Panc1 (cell line): ENCODE measurements at regions not wholly inside any gene's neighbourhood (a gene's known extent, or its start where the extent isn't known, plus 50 kb on each side); places are given as distances from the start of the nearest gene placed in this dataset.

Experiments
- ATAC-seq: fragments of 200-7000 bp; cut with Tn5 transposase; 2 replicates; pipeline ENCODE4 v1.9.1; 2020; ENCODE audit warnings: mild to moderate bottlenecking, moderate library complexity
- BruUV-seq: library from RNA; stranded (reverse); fragments of 400-500 nt; replicated peaks from 2 replicates; lab custom pipeline; 2021; lab: Mats Ljungman, UMichigan
- CTCF ChIA-PET: fragments of 300-600 bp; sonication (Branson Sonifier 250); formaldehyde crosslinking; loops from one replicate; lab custom pipeline; 2022; ENCODE audit warnings: antibody characterized with exemption; lab: Charles Lee
- POLR2A ChIA-PET: fragments of 300-600 bp; sonication (Branson Sonifier 250); formaldehyde crosslinking; loops from one replicate; lab custom pipeline; 2022; ENCODE audit warnings: antibody characterized with exemption; lab: Charles Lee
- DNase-seq: peaks from one replicate; pipeline ENCODE4 v3.0.0-alpha.2; 2010; ENCODE audit warnings: low read depth, low spot score
- H3K27ac ChIP-seq: 2 replicates; pipeline ENCODE4 v1.5.1; 2011; ENCODE audit warnings: mild to moderate bottlenecking, low read length, inconsistent platforms
- H3K27me3 ChIP-seq: fragments of 200-500 bp; sonication (Bioruptor generic); 2 replicates; pipeline ENCODE4 v1.6.0; 2014; ENCODE audit warnings: low read length, inconsistent platforms; ENCODE audit not compliant: control insufficient read depth, insufficient read depth
- H3K36me3 ChIP-seq: fragments of 200-500 bp; sonication (Bioruptor generic); 2 replicates; pipeline ENCODE4 v1.5.1; 2014; ENCODE audit warnings: inconsistent platforms, mild to moderate bottlenecking, low read length, moderate library complexity; ENCODE audit not compliant: control insufficient read depth, insufficient read depth
- H3K4me1 ChIP-seq: 2 replicates; pipeline ENCODE4 v1.5.1; 2011; ENCODE audit warnings: inconsistent platforms, mild to moderate bottlenecking, low read length, moderate library complexity; ENCODE audit not compliant: control insufficient read depth, insufficient read depth
- H3K4me3 ChIP-seq, 2 experiments: 2 replicates each; pipeline ENCODE4 v1.5.1; 2011 to 2012; ENCODE audit warnings: low read depth in 2 of 2, low read length in 2 of 2, mild to moderate bottlenecking in 2 of 2, inconsistent platforms in 1 of 2, moderate library complexity in 1 of 2
- H3K9me3 ChIP-seq: fragments of 200-500 bp; sonication (Bioruptor generic); 2 replicates; pipeline ENCODE4 v1.5.1; 2014; ENCODE audit warnings: low read depth, mild to moderate bottlenecking, inconsistent platforms, low read length, moderate library complexity; ENCODE audit not compliant: control insufficient read depth, insufficient read depth
- POLR2AphosphoS5 ChIP-seq: IDR thresholded peaks from 2 replicates; pipeline ENCODE4 v1.6.1; 2012; ENCODE audit warnings: mild to moderate bottlenecking, low read depth, low read length, moderate library complexity
- SIN3A ChIP-seq: IDR thresholded peaks from 2 replicates; pipeline ENCODE4 v1.6.1; 2012; ENCODE audit warnings: low read depth, mild to moderate bottlenecking, low read length, moderate library complexity, borderline replicate concordance; ENCODE audit not compliant: insufficient read depth
- TCF7L2 ChIP-seq: IDR thresholded peaks from 2 replicates; pipeline ENCODE4 v1.6.1; 2011; ENCODE audit warnings: mild to moderate bottlenecking, low read depth, low read length, inconsistent platforms
- in situ Hi-C: cut with HindIII; loops from 2 replicates; pipeline ENCODE4 v1.10.0; 2016; ENCODE audit warnings: low sequenced_read_pairs, low pct_unique_long_range_greater_than_20kb
- intact Hi-C: fragments of 100-400 bp; cut with micrococcal nuclease; formaldehyde crosslinking; loops from one replicate; pipeline ENCODE4 v1.10.0; 2022; ENCODE audit not compliant: unreplicated experiment
- TF ChIP-seq, protein P1 (sequence below), 2 experiments: IDR thresholded peaks; 2 replicates each; pipeline ENCODE4 v1.6.1; 2011 to 2012; ENCODE audit warnings: low read depth in 2 of 2, control low read depth in 1 of 2, low read length in 1 of 2, mild to moderate bottlenecking in 1 of 2, moderate library complexity in 1 of 2; ENCODE audit not compliant: insufficient read depth in 1 of 2
- TF ChIP-seq, protein P2 (sequence below): fragments of 450-650 bp; IDR thresholded peaks from 2 replicates; pipeline ENCODE4 v1.5.1; 2017; ENCODE audit warnings: mild to moderate bottlenecking

DNA sequence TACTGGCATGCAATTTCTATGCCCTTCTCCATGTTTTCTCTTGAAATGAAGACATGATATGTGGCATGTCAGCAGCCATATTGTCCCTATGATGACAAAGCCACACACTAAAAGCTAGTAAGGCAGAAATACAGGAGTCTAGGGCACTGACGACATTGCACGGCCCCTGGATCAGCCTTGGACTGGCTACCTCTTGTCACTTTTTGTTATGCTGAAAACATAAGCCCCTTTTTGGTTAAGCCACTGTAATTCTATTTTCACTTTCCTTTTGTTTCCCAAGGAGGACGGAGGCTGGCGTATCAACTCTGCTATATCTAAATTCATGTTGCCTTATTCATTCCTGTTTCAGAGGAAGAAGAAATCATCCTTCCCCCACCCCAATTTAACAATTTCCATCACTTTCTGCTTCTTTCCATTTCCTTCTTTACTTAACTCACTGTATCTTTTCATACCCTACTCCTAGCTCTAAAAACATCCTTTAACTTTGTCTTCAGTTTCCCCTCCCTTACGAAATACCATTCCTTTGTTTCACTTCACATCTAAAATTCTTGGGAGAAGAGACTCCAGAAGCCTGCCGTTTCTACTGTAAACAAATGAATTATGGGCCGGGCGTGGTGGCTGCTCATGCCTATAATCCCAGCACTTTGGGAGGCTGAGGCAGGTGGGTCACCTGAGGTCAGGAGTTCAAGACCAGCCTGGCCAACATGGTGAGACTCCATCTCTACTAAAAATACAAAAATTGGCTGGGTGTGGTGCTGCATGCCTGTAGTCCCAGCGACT is 364.1 kb downstream of the PCNX1 start:
- H3K27ac ChIP-seq: no peak overlapping the region
- no TSS peak for BruUV-seq
- intact Hi-C loops (no loop called here), in situ Hi-C loops (no loop called here)
- no peaks in the 10 kb centered on the region for H3K27me3 ChIP-seq
- DNase-seq (no peak), ATAC-seq (no peak)
- ChIA-PET CTCF (no interaction called here), POLR2A (no interaction called here)
- no peaks in the 10 kb centered on the region for H3K9me3 ChIP-seq
- no peak overlapping the region for H3K4me3 ChIP-seq
- no peaks in the 10 kb centered on the region for H3K36me3 ChIP-seq
- TF ChIP-seq POLR2AphosphoS5: no peak
- TF ChIP-seq, protein P1, sequence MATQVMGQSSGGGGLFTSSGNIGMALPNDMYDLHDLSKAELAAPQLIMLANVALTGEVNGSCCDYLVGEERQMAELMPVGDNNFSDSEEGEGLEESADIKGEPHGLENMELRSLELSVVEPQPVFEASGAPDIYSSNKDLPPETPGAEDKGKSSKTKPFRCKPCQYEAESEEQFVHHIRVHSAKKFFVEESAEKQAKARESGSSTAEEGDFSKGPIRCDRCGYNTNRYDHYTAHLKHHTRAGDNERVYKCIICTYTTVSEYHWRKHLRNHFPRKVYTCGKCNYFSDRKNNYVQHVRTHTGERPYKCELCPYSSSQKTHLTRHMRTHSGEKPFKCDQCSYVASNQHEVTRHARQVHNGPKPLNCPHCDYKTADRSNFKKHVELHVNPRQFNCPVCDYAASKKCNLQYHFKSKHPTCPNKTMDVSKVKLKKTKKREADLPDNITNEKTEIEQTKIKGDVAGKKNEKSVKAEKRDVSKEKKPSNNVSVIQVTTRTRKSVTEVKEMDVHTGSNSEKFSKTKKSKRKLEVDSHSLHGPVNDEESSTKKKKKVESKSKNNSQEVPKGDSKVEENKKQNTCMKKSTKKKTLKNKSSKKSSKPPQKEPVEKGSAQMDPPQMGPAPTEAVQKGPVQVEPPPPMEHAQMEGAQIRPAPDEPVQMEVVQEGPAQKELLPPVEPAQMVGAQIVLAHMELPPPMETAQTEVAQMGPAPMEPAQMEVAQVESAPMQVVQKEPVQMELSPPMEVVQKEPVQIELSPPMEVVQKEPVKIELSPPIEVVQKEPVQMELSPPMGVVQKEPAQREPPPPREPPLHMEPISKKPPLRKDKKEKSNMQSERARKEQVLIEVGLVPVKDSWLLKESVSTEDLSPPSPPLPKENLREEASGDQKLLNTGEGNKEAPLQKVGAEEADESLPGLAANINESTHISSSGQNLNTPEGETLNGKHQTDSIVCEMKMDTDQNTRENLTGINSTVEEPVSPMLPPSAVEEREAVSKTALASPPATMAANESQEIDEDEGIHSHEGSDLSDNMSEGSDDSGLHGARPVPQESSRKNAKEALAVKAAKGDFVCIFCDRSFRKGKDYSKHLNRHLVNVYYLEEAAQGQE (IDR thresholded peaks at IDR 0.05; ENCODE audit: insufficient read depth in 1 of 2, low read depth in 2 of 2, low read length in 1 of 2): no peak
- no peak for TF ChIP-seq SIN3A
- TF ChIP-seq, protein P2, sequence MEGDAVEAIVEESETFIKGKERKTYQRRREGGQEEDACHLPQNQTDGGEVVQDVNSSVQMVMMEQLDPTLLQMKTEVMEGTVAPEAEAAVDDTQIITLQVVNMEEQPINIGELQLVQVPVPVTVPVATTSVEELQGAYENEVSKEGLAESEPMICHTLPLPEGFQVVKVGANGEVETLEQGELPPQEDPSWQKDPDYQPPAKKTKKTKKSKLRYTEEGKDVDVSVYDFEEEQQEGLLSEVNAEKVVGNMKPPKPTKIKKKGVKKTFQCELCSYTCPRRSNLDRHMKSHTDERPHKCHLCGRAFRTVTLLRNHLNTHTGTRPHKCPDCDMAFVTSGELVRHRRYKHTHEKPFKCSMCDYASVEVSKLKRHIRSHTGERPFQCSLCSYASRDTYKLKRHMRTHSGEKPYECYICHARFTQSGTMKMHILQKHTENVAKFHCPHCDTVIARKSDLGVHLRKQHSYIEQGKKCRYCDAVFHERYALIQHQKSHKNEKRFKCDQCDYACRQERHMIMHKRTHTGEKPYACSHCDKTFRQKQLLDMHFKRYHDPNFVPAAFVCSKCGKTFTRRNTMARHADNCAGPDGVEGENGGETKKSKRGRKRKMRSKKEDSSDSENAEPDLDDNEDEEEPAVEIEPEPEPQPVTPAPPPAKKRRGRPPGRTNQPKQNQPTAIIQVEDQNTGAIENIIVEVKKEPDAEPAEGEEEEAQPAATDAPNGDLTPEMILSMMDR: no peak
- TF ChIP-seq TCF7L2: no peak
- H3K4me1 ChIP-seq: no peaks in the 10 kb centered on the region

DNA sequence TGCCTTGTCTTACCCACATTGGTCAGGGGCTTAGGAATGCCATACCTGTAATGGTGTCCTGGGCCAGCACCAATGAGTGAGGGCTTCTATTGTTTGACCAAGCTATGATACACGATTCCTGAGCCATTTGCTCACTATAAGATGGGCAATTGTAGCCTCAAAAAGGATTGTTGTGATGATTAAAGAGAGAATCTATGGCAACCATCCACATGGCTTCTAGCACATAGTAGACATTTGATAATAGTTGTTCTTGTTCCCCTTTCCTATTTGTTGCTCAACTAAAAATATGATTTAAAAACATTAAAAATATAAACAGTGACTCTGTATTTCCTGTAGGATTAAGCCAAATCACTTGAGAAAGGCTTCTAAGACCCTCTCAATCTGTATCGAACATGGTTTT is 366.1 kb downstream of the PCNX1 start:
- Histone ChIP-seq H3K4me1 (no peaks in the 10 kb centered on the region), H3K36me3 (no peaks in the 10 kb centered on the region), H3K4me3 (no peak overlapping the region), H3K9me3 (no peaks in the 10 kb centered on the region), H3K27ac (no peak overlapping the region), H3K27me3 (no peaks in the 10 kb centered on the region)
- no peak for TF ChIP-seq TCF7L2
- TF ChIP-seq, protein P1 (IDR thresholded peaks at IDR 0.05; ENCODE audit: insufficient read depth in 1 of 2, low read depth in 2 of 2, low read length in 1 of 2): no peak
- TF ChIP-seq, protein P2: no peak
- no peak for TF ChIP-seq POLR2AphosphoS5
- no peak for TF ChIP-seq SIN3A
- DNase-seq (no peak), ATAC-seq (no peak)
- ChIA-PET CTCF (no interaction called here), POLR2A (no interaction called here)
- in situ Hi-C loops: no loop called here
- BruUV-seq: no TSS peak
- intact Hi-C loops: no loop called here
